ENCODE measurements at regions not wholly inside any gene's neighbourhood (a gene's known extent, or its start where the extent isn't known, plus 50 kb on each side); places are given as distances from the start of the nearest gene placed in this dataset.

GRCh38 chr18:25633563-25633962 is 281.6 kb upstream of the ZNF521 start:
- no peak for DNase-seq
- Histone ChIP-seq H3K27me3 (no peaks in the 10 kb centered on the region), H3K36me3 (no peaks in the 10 kb centered on the region), H3K9me3 (peaks cover 0 to under 1% (median 0%) of the 10 kb centered on the region in 4 donors), H3K4me1 (no peaks in the 10 kb centered on the region), H3K27ac (no peak overlapping the region), H3K4me3 (no peak overlapping the region)
- intact Hi-C loops (cut with DNase I; ENCODE audit: low total_unique reads), result no loop called here
- 57 to 83% (median 60%) methylated on average over 2 of the region's 2 CpGs for WGBS, 5 donors
- TF ChIP-seq POLR2A (IDR thresholded peaks at IDR 0.05) (no peak), EP300 (IDR thresholded peaks at IDR 0.05) (no peak), POLR2AphosphoS5 (IDR thresholded peaks at IDR 0.05) (no peak)
- TF ChIP-seq, protein P1, sequence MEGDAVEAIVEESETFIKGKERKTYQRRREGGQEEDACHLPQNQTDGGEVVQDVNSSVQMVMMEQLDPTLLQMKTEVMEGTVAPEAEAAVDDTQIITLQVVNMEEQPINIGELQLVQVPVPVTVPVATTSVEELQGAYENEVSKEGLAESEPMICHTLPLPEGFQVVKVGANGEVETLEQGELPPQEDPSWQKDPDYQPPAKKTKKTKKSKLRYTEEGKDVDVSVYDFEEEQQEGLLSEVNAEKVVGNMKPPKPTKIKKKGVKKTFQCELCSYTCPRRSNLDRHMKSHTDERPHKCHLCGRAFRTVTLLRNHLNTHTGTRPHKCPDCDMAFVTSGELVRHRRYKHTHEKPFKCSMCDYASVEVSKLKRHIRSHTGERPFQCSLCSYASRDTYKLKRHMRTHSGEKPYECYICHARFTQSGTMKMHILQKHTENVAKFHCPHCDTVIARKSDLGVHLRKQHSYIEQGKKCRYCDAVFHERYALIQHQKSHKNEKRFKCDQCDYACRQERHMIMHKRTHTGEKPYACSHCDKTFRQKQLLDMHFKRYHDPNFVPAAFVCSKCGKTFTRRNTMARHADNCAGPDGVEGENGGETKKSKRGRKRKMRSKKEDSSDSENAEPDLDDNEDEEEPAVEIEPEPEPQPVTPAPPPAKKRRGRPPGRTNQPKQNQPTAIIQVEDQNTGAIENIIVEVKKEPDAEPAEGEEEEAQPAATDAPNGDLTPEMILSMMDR (IDR thresholded peaks at IDR 0.05), result no peak

DNA sequence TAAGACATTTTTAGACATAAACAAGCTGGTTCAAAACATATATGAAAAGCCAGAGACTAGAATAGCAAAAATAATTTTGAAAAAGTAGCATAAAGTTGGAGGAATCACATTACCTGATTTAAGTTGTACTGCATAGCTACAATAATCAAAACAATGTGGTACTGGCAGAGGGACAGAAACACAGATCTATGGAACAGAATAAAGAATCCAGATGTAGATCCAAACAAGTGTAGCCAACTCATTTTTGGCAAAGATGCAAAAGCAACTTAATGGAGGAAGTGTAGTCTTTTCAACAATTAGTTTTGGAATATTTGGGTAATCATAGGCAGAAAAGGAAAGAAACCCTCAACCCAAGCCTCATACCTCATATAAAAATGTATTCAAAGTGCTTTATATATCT is 278.7 kb upstream of the ZNF521 start:
- intact Hi-C loops (cut with DNase I; ENCODE audit: low total_unique reads), result no loop called here
- TF ChIP-seq EP300 (IDR thresholded peaks at IDR 0.05), result no peak
- no peak for TF ChIP-seq POLR2A (IDR thresholded peaks at IDR 0.05)
- TF ChIP-seq POLR2AphosphoS5 (IDR thresholded peaks at IDR 0.05), result no peak
- H3K27ac ChIP-seq, result no peak overlapping the region
- H3K27me3 ChIP-seq, result no peaks in the 10 kb centered on the region
- DNase-seq, result no peak
- no peaks in the 10 kb centered on the region for H3K4me1 ChIP-seq
- peaks cover 6 to 27% (median 19%) of the 10 kb centered on the region in 4 donors for H3K9me3 ChIP-seq
- H3K4me3 ChIP-seq, result no peak overlapping the region
- no peaks in the 10 kb centered on the region for H3K36me3 ChIP-seq

DNA sequence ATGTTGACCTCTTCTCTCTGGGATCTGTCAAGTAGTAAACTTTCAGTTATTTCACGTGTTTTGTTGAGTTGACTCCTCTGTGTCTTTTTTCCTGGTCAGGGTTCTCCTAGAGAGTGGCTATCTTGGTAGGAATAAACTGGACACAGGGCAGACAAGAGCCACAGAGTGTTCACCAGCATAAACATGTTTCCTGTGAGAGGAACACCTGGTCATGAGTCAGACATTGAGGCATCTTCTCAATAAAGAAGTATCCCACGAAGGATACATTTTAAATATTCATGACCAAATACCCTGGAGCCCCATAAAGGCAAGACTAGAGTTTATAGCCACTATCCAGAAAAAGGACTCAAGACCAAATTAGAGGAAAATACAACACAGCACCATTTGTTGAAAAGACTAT is 269.7 kb upstream of the ZNF521 start:
- Histone ChIP-seq H3K27me3 (no peaks in the 10 kb centered on the region), H3K36me3 (no peaks in the 10 kb centered on the region), H3K9me3 (peaks cover 6 to 28% (median 24%) of the 10 kb centered on the region in 4 donors), H3K4me3 (no peak overlapping the region), H3K27ac (no peak overlapping the region), H3K4me1 (no peaks in the 10 kb centered on the region)
- 68 to 83% (median 79%) methylated on average over 2 of the region's 2 CpGs for WGBS, 5 donors
- intact Hi-C loops (cut with DNase I; ENCODE audit: low total_unique reads), result no loop called here
- TF ChIP-seq POLR2AphosphoS5 (IDR thresholded peaks at IDR 0.05) (no peak), EP300 (IDR thresholded peaks at IDR 0.05) (no peak), POLR2A (IDR thresholded peaks at IDR 0.05) (no peak)
- TF ChIP-seq, protein P1 (IDR thresholded peaks at IDR 0.05), result no peak
- no peak for DNase-seq

- peaks cover under 1 to 23% (median 19%) of the 10 kb centered on the region in 4 donors for H3K9me3 ChIP-seq
- intact Hi-C loops (cut with DNase I; ENCODE audit: low total_unique reads), result no loop called here
- no peak overlapping the region for H3K4me3 ChIP-seq
- no peaks in the 10 kb centered on the region for H3K27me3 ChIP-seq
- DNase-seq, result no peak
- H3K36me3 ChIP-seq, result no peaks in the 10 kb centered on the region
- TF ChIP-seq POLR2AphosphoS5 (IDR thresholded peaks at IDR 0.05), result no peak
- TF ChIP-seq POLR2A (IDR thresholded peaks at IDR 0.05), result no peak
- no peak for TF ChIP-seq EP300 (IDR thresholded peaks at IDR 0.05)
- TF ChIP-seq, protein P1 (IDR thresholded peaks at IDR 0.05), result no peak
- H3K4me1 ChIP-seq, result no peaks in the 10 kb centered on the region
- H3K27ac ChIP-seq, result no peak overlapping the region
- 92 to 100% (median 96%) methylated on average over 1 of the region's 1 CpG for WGBS, 5 donors
These were observed 269.2 kb upstream of the ZNF521 start for GRCh38 chr18:25621144-25621543.

- DNase-seq, result no peak
- WGBS, 5 donors, result 77 to 86% (median 80%) methylated on average over 4 of the region's 4 CpGs
- no peaks in the 10 kb centered on the region for H3K4me1 ChIP-seq
- no peak overlapping the region for H3K4me3 ChIP-seq
- no peaks in the 10 kb centered on the region for H3K36me3 ChIP-seq
- TF ChIP-seq, protein P1 (IDR thresholded peaks at IDR 0.05), result no peak
- TF ChIP-seq POLR2A (IDR thresholded peaks at IDR 0.05), result no peak
- TF ChIP-seq POLR2AphosphoS5 (IDR thresholded peaks at IDR 0.05), result no peak
- no peak for TF ChIP-seq EP300 (IDR thresholded peaks at IDR 0.05)
- peaks cover 0 to 14% (median 8%) of the 10 kb centered on the region in 4 donors for H3K9me3 ChIP-seq
- no peak overlapping the region for H3K27ac ChIP-seq
- no peaks in the 10 kb centered on the region for H3K27me3 ChIP-seq
- intact Hi-C loops (cut with DNase I; ENCODE audit: low total_unique reads), result no loop called here
These were observed 262.2 kb upstream of the ZNF521 start for GRCh38 chr18:25614168-25614567.
